Stimulated activated naive B cell treated with anti-CD40 and anti-IgM and Interleukin-4, amounts not matched to agents 10 μg/mL and 1 μg/mL and 100 μg/mL, for 72 hours (primary cell): ENCODE measurements at regions not wholly inside any gene's neighbourhood (a gene's known extent, or its start where the extent isn't known, plus 50 kb on each side); places are given as distances from the start of the nearest gene placed in this dataset.
A peak's percentile ranks its signal among the peaks of the same experiment; 100 is the strongest.

Experiments used
- ATAC-seq, 2 donors: fragments of 150-1000 bp; cut with Tn5 transposase; replicated peaks; 2 replicates each; pipeline ENCODE4 v1.10.0; 2021; ENCODE audit warnings: moderate library complexity in 1 of 2
- DNase-seq: peaks from one replicate; pipeline ENCODE4 v3.0.0; 2021
- H3K27ac Mint-ChIP-seq: one replicate; pipeline ENCODE4 v1.8.0; 2022; ENCODE audit warnings: mild to moderate bottlenecking, mixed read lengths
- H3K27me3 Mint-ChIP-seq, 2 donors: one replicate each; pipeline ENCODE4 v1.8.0; 2022; ENCODE audit warnings: mixed read lengths in 2 of 2
- H3K36me3 Mint-ChIP-seq, 2 donors: one replicate each; pipeline ENCODE4 v1.8.0; 2022; ENCODE audit warnings: mixed read lengths in 2 of 2, mild to moderate bottlenecking in 1 of 2
- H3K4me1 Mint-ChIP-seq, 2 donors: one replicate each; pipeline ENCODE4 v1.8.0; 2022; ENCODE audit warnings: mixed read lengths in 2 of 2, mild to moderate bottlenecking in 1 of 2
- H3K4me3 Mint-ChIP-seq, 2 donors: one replicate each; pipeline ENCODE4 v1.8.0; 2022; ENCODE audit warnings: mild to moderate bottlenecking in 2 of 2, mixed read lengths in 2 of 2, moderate library complexity in 1 of 2
- H3K9me3 Mint-ChIP-seq, 2 donors: one replicate each; pipeline ENCODE4 v1.8.0; 2022; ENCODE audit warnings: mixed read lengths in 2 of 2, mild to moderate bottlenecking in 1 of 2

DNA sequence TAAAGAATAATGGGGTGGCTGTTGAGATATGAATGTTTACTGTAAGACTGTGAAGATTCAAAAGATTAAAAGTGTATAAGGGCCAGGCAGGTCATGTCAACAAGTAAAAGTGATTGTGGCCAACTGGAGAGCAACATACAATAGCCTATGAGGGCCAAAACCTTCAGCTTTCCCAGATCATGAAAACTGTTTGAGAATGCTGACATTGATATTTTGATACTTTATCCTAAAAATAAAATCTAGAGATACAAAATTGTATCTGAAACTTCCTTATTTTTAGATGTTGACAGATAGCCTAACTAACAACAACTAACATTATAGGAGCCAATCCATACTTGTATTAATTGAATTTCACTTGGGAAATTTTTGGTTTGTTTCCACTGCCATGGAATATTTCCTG, 70.3 kb upstream of the PAK5 start:
- no peak for ATAC-seq
- Mint-ChIP-seq H3K27me3 (peaks cover 20 to 22% of the 10 kb centered on the region in 2 donors), H3K9me3 (no peaks in the 10 kb centered on the region), H3K4me1 (no peaks in the 10 kb centered on the region), H3K27ac (no peak overlapping the region), H3K36me3 (no peaks in the 10 kb centered on the region), H3K4me3 (no peak overlapping the region)
- no peak for DNase-seq

DNA sequence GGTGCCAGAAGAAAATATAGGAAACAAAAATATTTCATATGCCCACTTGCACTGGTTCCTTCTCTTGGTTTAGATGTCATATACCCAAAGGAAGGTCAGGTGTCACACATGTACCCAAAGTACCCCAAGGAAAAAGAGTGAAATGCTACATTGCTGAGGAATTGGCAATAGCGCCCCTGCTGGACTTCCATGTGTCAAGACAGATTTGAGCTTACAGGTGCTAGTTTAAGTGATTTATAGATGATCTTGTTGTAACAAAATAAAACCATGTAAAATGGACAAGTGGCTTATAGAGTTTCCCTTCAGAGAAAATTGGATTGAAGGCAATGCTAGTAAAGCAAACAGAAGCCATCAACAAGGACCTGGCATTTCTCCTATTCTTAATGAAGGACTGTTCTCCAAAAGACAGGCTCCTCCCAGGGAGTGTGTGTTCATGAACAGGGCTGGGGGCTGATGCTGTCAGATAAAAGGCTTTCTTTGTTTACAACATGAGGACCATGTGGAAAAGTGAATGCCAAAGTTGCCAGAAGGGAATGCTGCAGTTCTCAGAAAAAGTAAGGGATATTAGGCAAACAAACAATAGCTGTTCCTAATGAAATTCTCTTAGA, 64.3 kb upstream of the PAK5 start:
- H3K27ac Mint-ChIP-seq: no peak overlapping the region
- H3K4me3 Mint-ChIP-seq: no peak overlapping the region
- DNase-seq: no peak
- ATAC-seq: no peak
- no peaks in the 10 kb centered on the region for H3K4me1 Mint-ChIP-seq
- H3K36me3 Mint-ChIP-seq: no peaks in the 10 kb centered on the region
- no peaks in the 10 kb centered on the region for H3K9me3 Mint-ChIP-seq
- H3K27me3 Mint-ChIP-seq: peaks cover 5 to 22% of the 10 kb centered on the region in 2 donors

DNA sequence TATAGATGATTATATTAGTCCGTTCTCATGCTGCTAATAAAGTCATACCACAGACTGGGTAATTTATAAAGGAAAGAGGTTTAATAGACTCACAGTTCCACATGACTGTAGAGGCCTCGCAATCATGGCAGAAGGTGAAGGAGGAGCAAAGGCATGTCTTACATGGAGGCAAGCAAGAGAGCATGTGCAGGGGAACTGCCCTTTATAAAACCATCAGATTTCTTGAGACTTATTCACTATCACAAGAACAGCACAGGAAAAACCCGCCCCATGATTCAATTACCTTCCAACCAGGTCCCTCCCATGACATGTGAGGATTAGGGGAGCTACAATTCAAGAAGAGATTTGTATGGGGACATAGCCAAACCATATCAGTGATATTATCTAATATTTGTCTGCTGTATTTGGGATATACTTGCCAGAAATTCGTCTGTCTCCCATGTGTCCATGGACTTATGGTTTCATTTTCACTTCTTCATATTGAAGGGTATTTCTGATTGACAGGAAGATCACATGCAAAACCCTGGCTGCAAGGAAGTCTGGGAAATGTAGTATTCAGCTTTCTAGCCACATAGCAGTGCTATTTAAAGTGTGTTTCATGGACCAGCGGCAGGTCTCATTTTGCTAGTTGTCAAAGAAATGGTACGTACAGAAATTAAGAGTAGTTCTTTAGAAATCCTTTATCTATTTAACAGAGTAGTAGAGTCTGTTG, 50.5 kb upstream of the PAK5 start:
- Mint-ChIP-seq H3K9me3 (peaks cover 3 to 4% of the 10 kb centered on the region in 2 donors), H3K36me3 (no peaks in the 10 kb centered on the region), H3K4me3 (no peak overlapping the region), H3K27ac (no peak overlapping the region), H3K27me3 (peaks cover 12 to 14% of the 10 kb centered on the region in 2 donors), H3K4me1 (no peaks in the 10 kb centered on the region)
- DNase-seq: no peak
- ATAC-seq: peak in 1 of 2 donors; percentile 59
